ENCODE measurements at regions not wholly inside any gene's neighbourhood (a gene's known extent, or its start where the extent isn't known, plus 50 kb on each side); places are given as distances from the start of the nearest gene placed in this dataset.

GRCh38 chr20:50406610-50407136 lies 103.5 kb upstream of the PTPN1 start:
- no peak for DNase-seq (ENCODE audit: extremely low spot score in 2 of 2)
- Histone ChIP-seq H3K36me3 (no peaks in the 10 kb centered on the region), H3K27me3 (no peaks in the 10 kb centered on the region), H3K4me3 (no peak overlapping the region), H3K27ac (no peak overlapping the region), H3K9me3 (no peaks in the 10 kb centered on the region), H3K4me1 (peaks cover 15% of the 10 kb centered on the region)
- intact Hi-C loops (cut with DNase I): no loop called here
- TF ChIP-seq POLR2A (IDR thresholded peaks at IDR 0.05): no peak
- no peak for TF ChIP-seq POLR2AphosphoS5 (IDR thresholded peaks at IDR 0.05; ENCODE audit: insufficient read depth in 1 of 2, low read depth in 1 of 2)
- TF ChIP-seq CTCF (IDR thresholded peaks at IDR 0.05): no peak

DNA sequence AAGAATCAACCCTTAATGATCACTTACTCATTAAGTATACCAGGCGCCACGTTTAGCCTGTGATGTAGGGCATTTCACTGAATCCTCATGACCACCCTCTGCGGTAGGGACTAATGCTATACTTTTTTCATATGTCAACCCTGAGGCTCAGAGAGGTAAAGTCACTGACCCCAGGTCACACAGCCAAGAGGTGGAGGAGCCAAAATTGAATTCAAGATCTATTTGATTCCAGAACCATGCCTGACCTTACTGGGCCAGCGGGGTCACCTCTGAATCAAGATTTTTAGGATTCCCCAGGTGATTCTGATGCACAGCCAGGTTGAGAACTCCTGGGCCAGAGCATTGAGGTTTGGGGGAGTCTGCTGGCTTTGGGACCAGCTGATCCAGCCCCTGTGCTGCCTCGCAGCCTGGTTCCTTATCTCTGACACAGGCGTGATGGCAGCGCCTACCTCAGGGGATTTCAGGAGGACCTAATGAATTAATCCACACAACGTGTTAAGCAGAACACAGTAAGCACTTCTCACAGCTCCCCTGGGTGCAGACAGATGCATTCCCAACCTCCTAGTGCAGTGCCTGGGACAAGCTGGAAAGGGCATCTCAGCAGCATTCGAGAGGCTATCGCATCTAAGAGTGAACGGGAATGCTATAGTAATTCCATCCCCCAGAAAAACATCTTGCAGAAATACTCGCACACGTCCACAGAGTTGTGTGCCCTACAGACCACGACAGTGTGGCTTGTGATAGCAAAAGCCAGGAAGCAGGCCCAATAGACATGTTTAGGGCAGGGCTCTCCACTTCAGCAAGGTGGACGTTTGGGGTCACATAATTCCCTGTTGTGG lies 101.4 kb upstream of the PTPN1 start:
- Histone ChIP-seq H3K4me1 (peaks cover 13% of the 10 kb centered on the region), H3K27me3 (no peaks in the 10 kb centered on the region), H3K36me3 (no peaks in the 10 kb centered on the region), H3K27ac (peak overlapping the region; percentile 65), H3K4me3 (no peak overlapping the region), H3K9me3 (no peaks in the 10 kb centered on the region)
- intact Hi-C loops (cut with DNase I): no loop called here
- TF ChIP-seq CTCF (IDR thresholded peaks at IDR 0.05) (no peak), POLR2AphosphoS5 (IDR thresholded peaks at IDR 0.05; ENCODE audit: insufficient read depth in 1 of 2, low read depth in 1 of 2) (no peak), POLR2A (IDR thresholded peaks at IDR 0.05) (no peak)
- no peak for DNase-seq (ENCODE audit: extremely low spot score in 2 of 2)

DNA sequence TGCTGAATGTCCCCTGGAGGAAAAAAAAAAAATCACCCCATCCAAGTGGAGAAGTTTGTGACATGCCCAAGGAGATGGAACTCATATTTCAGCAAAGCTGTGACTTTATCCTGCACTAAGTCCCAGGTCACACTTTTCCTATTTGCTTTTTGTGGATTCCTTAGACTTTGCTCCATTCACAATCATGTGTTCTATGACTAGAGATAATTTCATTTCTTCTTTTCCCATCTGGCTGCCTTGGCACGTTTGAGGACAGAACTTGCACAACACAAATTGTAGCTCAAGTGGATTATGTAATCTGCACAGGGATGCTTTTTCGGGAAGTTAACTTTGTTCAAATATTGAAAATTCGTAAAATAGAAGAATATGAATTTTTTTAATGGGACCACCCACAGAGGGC lies 100.7 kb upstream of the PTPN1 start:
- intact Hi-C loops (cut with DNase I): no loop called here
- DNase-seq (ENCODE audit: extremely low spot score in 2 of 2): no peak
- no peaks in the 10 kb centered on the region for H3K9me3 ChIP-seq
- H3K4me1 ChIP-seq: peaks cover 12% of the 10 kb centered on the region
- H3K27ac ChIP-seq: peak overlapping the region; percentile 65
- TF ChIP-seq CTCF (IDR thresholded peaks at IDR 0.05): no peak
- TF ChIP-seq POLR2AphosphoS5 (IDR thresholded peaks at IDR 0.05; ENCODE audit: insufficient read depth in 1 of 2, low read depth in 1 of 2): peak in 1 of 2 donors; percentile 75
- H3K36me3 ChIP-seq: no peaks in the 10 kb centered on the region
- H3K27me3 ChIP-seq: no peaks in the 10 kb centered on the region
- no peak overlapping the region for H3K4me3 ChIP-seq

DNA sequence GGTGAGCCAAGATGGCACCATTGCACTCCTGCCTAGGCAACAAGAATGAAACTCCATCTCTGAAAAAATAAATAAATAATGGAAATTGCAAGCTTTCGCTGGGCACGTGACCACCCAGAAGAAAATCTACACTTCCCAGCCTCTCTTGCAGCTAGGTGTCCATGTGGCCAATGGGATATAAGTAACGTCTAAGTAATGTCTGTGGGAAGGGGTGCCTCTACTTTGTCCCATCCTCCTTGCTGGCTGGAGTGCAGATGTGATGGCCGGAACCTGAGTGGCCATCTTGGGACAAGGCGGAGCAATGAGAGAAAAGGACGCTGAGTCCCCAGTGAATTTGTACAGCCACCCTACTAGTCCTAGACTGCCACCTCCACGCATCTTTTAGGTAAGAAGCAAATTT lies 99.8 kb upstream of the PTPN1 start:
- no peaks in the 10 kb centered on the region for H3K9me3 ChIP-seq
- no peak for DNase-seq (ENCODE audit: extremely low spot score in 2 of 2)
- peaks cover 21% of the 10 kb centered on the region for H3K4me1 ChIP-seq
- no peaks in the 10 kb centered on the region for H3K27me3 ChIP-seq
- TF ChIP-seq CTCF (IDR thresholded peaks at IDR 0.05): no peak
- no peak for TF ChIP-seq POLR2A (IDR thresholded peaks at IDR 0.05)
- TF ChIP-seq POLR2AphosphoS5 (IDR thresholded peaks at IDR 0.05; ENCODE audit: insufficient read depth in 1 of 2, low read depth in 1 of 2): no peak
- no peak overlapping the region for H3K4me3 ChIP-seq
- intact Hi-C loops (cut with DNase I): loop anchor here (10.0 kb wide), 1 partner anchor 106 kb away; no protein-coding TSS in a partner anchor
- no peak overlapping the region for H3K27ac ChIP-seq
- H3K36me3 ChIP-seq: no peaks in the 10 kb centered on the region

DNA sequence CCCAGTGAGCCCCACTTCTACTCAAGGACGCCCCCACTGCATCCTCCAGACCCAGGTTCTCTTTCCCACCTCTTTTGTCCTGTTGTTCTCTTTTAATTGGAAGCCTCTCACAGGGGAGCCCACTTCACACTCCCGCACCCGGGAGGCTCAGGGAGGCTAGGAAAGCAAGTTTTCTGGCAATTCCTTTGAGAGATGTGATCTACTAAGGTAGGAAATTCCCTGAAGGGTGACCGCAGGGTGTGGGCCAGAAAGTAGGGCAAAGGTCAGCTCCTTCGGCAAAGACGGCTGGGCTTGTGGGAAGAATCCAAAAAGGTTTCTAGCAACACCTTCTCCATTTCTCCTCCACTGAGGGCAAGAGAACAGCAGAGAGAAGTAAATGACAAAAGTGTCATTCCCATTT lies 98.1 kb upstream of the PTPN1 start:
- Histone ChIP-seq H3K4me3 (no peak overlapping the region), H3K36me3 (no peaks in the 10 kb centered on the region), H3K27me3 (no peaks in the 10 kb centered on the region), H3K9me3 (no peaks in the 10 kb centered on the region), H3K4me1 (peaks cover 36% of the 10 kb centered on the region), H3K27ac (no peak overlapping the region)
- intact Hi-C loops (cut with DNase I): loop anchor here (10.0 kb wide), 1 partner anchor 107 kb away; no protein-coding TSS in a partner anchor
- DNase-seq (ENCODE audit: extremely low spot score in 2 of 2): no peak
- no peak for TF ChIP-seq POLR2A (IDR thresholded peaks at IDR 0.05)
- no peak for TF ChIP-seq POLR2AphosphoS5 (IDR thresholded peaks at IDR 0.05; ENCODE audit: insufficient read depth in 1 of 2, low read depth in 1 of 2)
- TF ChIP-seq CTCF (IDR thresholded peaks at IDR 0.05): no peak
